ENCODE measurements at regions not wholly inside any gene's neighbourhood (a gene's known extent, or its start where the extent isn't known, plus 50 kb on each side); places are given as distances from the start of the nearest gene placed in this dataset.

DNA sequence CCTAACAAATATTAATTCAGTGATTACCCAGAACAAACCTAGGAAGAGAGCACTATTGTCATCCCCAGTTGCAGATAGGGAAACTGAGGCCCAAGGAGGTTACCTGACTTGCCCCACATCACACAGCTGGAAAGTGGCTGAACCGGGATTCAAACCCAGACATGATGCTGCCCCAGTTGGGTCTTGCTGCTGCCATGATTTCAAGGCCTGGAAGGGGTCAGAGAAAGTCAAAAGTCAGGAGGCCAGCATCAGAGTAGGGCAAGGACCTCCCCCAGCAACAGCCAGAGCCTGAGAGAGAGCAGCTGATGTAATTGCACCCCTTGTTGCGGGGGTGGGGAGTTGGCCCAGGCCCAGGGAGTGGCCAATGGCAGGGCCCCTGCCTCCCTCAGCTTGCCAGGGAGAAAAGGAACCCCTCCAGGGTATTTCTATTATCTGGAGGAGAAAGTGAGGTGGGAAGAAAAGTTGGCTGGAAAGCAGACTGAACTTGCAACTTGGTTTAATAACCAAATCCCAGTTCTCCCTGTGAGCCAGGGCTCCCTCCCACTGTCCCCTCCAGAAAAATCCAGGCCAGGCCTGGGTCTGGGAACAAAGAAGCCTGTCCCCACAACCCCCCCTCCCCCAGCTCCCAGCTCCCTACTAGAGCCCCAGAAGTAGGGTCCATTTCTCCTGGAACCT lies 83.6 kb downstream of the MRPL14 start:
- Histone ChIP-seq H3K4me2 (replicated peaks; ENCODE audit: low read depth, low read length, poor library complexity, severe bottlenecking) (no peak overlapping the region), H2AFZ (ENCODE audit: insufficient read depth, low read depth, low read length, poor library complexity, severe bottlenecking) (no peak overlapping the region), H3K27ac (ENCODE audit: low read length in 2 of 2) (no peak overlapping the region), H3K4me1 (ENCODE audit: control insufficient read depth in 2 of 2, insufficient read depth in 2 of 2, low read length in 2 of 2) (no peaks in the 10 kb centered on the region), H3K9ac (ENCODE audit: low read length) (no peak overlapping the region), H3K36me3 (replicated peaks in 1 of 2; ENCODE audit: control extremely low read depth in 1 of 2, control insufficient read depth in 1 of 2, extremely low read depth in 1 of 2, insufficient read depth in 2 of 2, low read length in 1 of 2) (no peaks in the 10 kb centered on the region), H3K27me3 (replicated peaks in 1 of 4; ENCODE audit: control extremely low read depth in 1 of 4, control insufficient read depth in 3 of 4, insufficient read depth in 4 of 4, low read length in 3 of 4) (peaks cover 0 to 7% (median 1%) of the 10 kb centered on the region in 4 experiments), H3K4me3 (ENCODE audit: control extremely low read depth in 1 of 5, extremely low read depth in 1 of 5, insufficient read depth in 1 of 5, low read depth in 2 of 5, low read length in 4 of 5) (no peak overlapping the region), H3K9me3 (ENCODE audit: control extremely low read depth in 1 of 3, control insufficient read depth in 2 of 3, insufficient read depth in 1 of 3, low read length in 2 of 3) (peaks cover 0 to 3% (median 0%) of the 10 kb centered on the region in 3 donors), H4K20me1 (ENCODE audit: control insufficient read depth, insufficient read depth, low read length, poor library complexity, severe bottlenecking) (no peaks in the 10 kb centered on the region), H3K79me2 (ENCODE audit: control insufficient read depth, insufficient read depth, low read length) (no peaks in the 10 kb centered on the region)
- no peak overlapping the region for H3K27ac Mint-ChIP-seq
- ATAC-seq (ENCODE audit: low read depth) (no peak), DNase-seq (no peak)
- H3K9me3 Mint-ChIP-seq (ENCODE audit: insufficient read depth) = no peaks in the 10 kb centered on the region
- H3K4me3 Mint-ChIP-seq = no peak overlapping the region
- CTCF ChIA-PET = no interaction called here
- TF ChIP-seq, protein P1, sequence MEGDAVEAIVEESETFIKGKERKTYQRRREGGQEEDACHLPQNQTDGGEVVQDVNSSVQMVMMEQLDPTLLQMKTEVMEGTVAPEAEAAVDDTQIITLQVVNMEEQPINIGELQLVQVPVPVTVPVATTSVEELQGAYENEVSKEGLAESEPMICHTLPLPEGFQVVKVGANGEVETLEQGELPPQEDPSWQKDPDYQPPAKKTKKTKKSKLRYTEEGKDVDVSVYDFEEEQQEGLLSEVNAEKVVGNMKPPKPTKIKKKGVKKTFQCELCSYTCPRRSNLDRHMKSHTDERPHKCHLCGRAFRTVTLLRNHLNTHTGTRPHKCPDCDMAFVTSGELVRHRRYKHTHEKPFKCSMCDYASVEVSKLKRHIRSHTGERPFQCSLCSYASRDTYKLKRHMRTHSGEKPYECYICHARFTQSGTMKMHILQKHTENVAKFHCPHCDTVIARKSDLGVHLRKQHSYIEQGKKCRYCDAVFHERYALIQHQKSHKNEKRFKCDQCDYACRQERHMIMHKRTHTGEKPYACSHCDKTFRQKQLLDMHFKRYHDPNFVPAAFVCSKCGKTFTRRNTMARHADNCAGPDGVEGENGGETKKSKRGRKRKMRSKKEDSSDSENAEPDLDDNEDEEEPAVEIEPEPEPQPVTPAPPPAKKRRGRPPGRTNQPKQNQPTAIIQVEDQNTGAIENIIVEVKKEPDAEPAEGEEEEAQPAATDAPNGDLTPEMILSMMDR (IDR thresholded peaks at IDR 0.05) = no peak
- TF ChIP-seq EZH2 (IDR thresholded peaks at IDR 0.05; ENCODE audit: borderline replicate concordance, insufficient read depth, low read depth, low read length, poor library complexity, severe bottlenecking) = no peak
- intact Hi-C loops (cut with micrococcal nuclease) = no loop called here
- WGBS (ENCODE audit: insufficient coverage) = 86% methylated on average over 2 of the region's 2 CpGs
- H3K4me1 Mint-ChIP-seq = no peaks in the 10 kb centered on the region
- POLR2A ChIA-PET = no interaction called here
- peaks cover 10% of the 10 kb centered on the region for H3K27me3 Mint-ChIP-seq

DNA sequence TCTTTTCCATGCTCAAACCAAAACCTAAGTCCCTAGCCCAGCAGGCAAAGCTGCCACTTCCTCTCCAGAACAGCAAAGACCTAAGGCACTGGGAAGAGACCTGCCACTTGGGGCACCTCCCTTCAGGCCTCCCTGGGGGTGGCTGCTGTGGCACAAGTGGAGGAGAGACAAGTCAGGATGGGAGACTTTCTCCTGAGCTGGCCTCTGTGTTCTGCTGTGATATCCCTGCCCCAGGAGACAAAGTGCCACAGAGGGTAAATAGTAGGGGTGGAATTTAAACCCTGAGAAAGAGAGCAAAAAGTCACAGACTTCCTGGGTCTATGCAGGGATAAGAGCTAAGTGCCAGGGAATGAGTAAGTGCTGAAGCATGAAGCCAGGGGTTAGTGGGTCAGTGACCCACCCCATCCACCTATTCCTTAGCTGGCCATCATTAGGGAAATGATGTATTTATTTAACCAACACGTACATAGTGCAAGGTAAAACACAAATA lies 84.2 kb downstream of the MRPL14 start:
- intact Hi-C loops (cut with micrococcal nuclease) = no loop called here
- Histone ChIP-seq H3K9me3 (ENCODE audit: control extremely low read depth in 1 of 3, control insufficient read depth in 2 of 3, insufficient read depth in 1 of 3, low read length in 2 of 3) (peaks cover 0 to 3% (median 0%) of the 10 kb centered on the region in 3 donors), H4K20me1 (ENCODE audit: control insufficient read depth, insufficient read depth, low read length, poor library complexity, severe bottlenecking) (no peaks in the 10 kb centered on the region), H3K36me3 (replicated peaks in 1 of 2; ENCODE audit: control extremely low read depth in 1 of 2, control insufficient read depth in 1 of 2, extremely low read depth in 1 of 2, insufficient read depth in 2 of 2, low read length in 1 of 2) (no peaks in the 10 kb centered on the region), H3K27ac (ENCODE audit: low read length in 2 of 2) (no peak overlapping the region), H3K4me3 (ENCODE audit: control extremely low read depth in 1 of 5, extremely low read depth in 1 of 5, insufficient read depth in 1 of 5, low read depth in 2 of 5, low read length in 4 of 5) (no peak overlapping the region), H3K79me2 (ENCODE audit: control insufficient read depth, insufficient read depth, low read length) (no peaks in the 10 kb centered on the region), H3K27me3 (replicated peaks in 1 of 4; ENCODE audit: control extremely low read depth in 1 of 4, control insufficient read depth in 3 of 4, insufficient read depth in 4 of 4, low read length in 3 of 4) (peaks cover 0 to 9% (median 1%) of the 10 kb centered on the region in 4 experiments), H3K4me1 (ENCODE audit: control insufficient read depth in 2 of 2, insufficient read depth in 2 of 2, low read length in 2 of 2) (no peaks in the 10 kb centered on the region), H3K9ac (ENCODE audit: low read length) (no peak overlapping the region), H2AFZ (ENCODE audit: insufficient read depth, low read depth, low read length, poor library complexity, severe bottlenecking) (no peak overlapping the region), H3K4me2 (replicated peaks; ENCODE audit: low read depth, low read length, poor library complexity, severe bottlenecking) (no peak overlapping the region)
- no peaks in the 10 kb centered on the region for H3K9me3 Mint-ChIP-seq (ENCODE audit: insufficient read depth)
- H3K27ac Mint-ChIP-seq = no peak overlapping the region
- POLR2A ChIA-PET = no interaction called here
- H3K4me3 Mint-ChIP-seq = no peak overlapping the region
- H3K4me1 Mint-ChIP-seq = no peaks in the 10 kb centered on the region
- CTCF ChIA-PET = no interaction called here
- ATAC-seq (ENCODE audit: low read depth) = no peak
- no CpG with 5 or more reads among the region's 1 CpG for WGBS (ENCODE audit: insufficient coverage)
- DNase-seq = no peak
- TF ChIP-seq EZH2 (IDR thresholded peaks at IDR 0.05; ENCODE audit: borderline replicate concordance, insufficient read depth, low read depth, low read length, poor library complexity, severe bottlenecking) = no peak
- TF ChIP-seq, protein P1 (IDR thresholded peaks at IDR 0.05) = no peak
- peaks cover 11% of the 10 kb centered on the region for H3K27me3 Mint-ChIP-seq

Measured in B cell (primary cell).